Upper lobe of right lung (tissue), 1 donor: ENCODE measurements at regions not wholly inside any gene's neighbourhood (a gene's known extent, or its start where the extent isn't known, plus 50 kb on each side); places are given as distances from the start of the nearest gene placed in this dataset.

Source experiments
- ATAC-seq: fragments of 200-7000 bp; cut with Tn5 transposase; one replicate; pipeline ENCODE4 v1.9.1; 2020; ENCODE audit warnings: mild to moderate bottlenecking, moderate library complexity
- DNase-seq: peaks from one replicate; pipeline ENCODE4 v3.0.0-alpha.2; 2020
- H3K27ac ChIP-seq: fragments of 200-600 bp; one replicate; pipeline ENCODE4 v1.8.0; 2022
- H3K27me3 ChIP-seq: fragments of 200-600 bp; one replicate; pipeline ENCODE4 v1.8.0; 2022; ENCODE audit warnings: mild to moderate bottlenecking
- H3K36me3 ChIP-seq: fragments of 200-600 bp; one replicate; pipeline ENCODE4 v1.8.0; 2022
- H3K4me1 ChIP-seq: fragments of 200-600 bp; one replicate; pipeline ENCODE4 v1.8.0; 2022
- H3K4me3 ChIP-seq: fragments of 200-600 bp; one replicate; pipeline ENCODE4 v1.8.0; 2022; ENCODE audit warnings: mild to moderate bottlenecking
- H3K9me3 ChIP-seq: fragments of 200-600 bp; one replicate; pipeline ENCODE4 v1.8.0; 2022
- intact Hi-C: fragments of 100-400 bp; cut with DNase I; formaldehyde crosslinking; loops from one replicate; pipeline ENCODE4 v1.11.0; 2022
- TF ChIP-seq, protein P1 (sequence below): fragments of 200-600 bp; IDR thresholded peaks from one replicate; pipeline ENCODE4 v1.8.0; 2022; ENCODE audit warnings: antibody characterized with exemption
- donor health status: DM: no; HTN: yes; CAD: no; lungs with severe emphysema.

DNA sequence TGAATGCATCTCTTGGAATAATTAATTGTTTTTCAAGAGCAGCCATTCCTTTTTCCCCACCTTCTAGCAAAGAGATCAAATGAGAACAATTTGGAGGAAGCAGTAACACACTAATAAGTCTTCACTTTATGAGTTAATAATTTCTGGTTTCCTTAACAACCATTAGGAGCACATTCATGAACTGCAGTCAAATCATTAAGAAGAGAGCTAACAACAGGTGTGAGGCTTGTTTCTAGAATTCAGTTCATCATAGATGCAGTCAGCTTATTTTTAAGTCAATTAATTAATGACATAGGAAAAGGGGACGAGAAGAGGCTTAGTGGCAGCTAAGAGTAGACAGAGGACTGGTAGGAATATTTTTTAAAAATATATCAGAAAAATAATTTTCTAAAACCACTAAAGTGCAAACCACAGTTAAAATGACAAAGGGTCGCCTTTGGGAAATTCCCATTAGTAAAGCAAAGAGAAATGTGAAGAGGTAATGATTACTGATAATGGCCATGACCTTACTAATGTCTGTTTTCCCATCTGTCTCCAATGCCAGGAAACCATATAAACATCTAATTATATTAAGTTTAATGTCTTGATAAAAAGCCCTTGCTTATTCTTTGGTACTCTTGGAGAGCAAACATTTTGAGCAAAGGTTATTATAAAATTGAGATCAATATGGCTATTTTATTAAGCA is 184.2 kb downstream of the KCNJ2 start:
- Histone ChIP-seq H3K27ac (no peak overlapping the region), H3K4me3 (no peak overlapping the region), H3K36me3 (no peaks in the 10 kb centered on the region), H3K9me3 (no peaks in the 10 kb centered on the region), H3K4me1 (no peaks in the 10 kb centered on the region), H3K27me3 (no peaks in the 10 kb centered on the region)
- TF ChIP-seq, protein P1, sequence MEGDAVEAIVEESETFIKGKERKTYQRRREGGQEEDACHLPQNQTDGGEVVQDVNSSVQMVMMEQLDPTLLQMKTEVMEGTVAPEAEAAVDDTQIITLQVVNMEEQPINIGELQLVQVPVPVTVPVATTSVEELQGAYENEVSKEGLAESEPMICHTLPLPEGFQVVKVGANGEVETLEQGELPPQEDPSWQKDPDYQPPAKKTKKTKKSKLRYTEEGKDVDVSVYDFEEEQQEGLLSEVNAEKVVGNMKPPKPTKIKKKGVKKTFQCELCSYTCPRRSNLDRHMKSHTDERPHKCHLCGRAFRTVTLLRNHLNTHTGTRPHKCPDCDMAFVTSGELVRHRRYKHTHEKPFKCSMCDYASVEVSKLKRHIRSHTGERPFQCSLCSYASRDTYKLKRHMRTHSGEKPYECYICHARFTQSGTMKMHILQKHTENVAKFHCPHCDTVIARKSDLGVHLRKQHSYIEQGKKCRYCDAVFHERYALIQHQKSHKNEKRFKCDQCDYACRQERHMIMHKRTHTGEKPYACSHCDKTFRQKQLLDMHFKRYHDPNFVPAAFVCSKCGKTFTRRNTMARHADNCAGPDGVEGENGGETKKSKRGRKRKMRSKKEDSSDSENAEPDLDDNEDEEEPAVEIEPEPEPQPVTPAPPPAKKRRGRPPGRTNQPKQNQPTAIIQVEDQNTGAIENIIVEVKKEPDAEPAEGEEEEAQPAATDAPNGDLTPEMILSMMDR, result no peak
- intact Hi-C loops, result no loop called here
- DNase-seq, result no peak
- no peak for ATAC-seq

DNA sequence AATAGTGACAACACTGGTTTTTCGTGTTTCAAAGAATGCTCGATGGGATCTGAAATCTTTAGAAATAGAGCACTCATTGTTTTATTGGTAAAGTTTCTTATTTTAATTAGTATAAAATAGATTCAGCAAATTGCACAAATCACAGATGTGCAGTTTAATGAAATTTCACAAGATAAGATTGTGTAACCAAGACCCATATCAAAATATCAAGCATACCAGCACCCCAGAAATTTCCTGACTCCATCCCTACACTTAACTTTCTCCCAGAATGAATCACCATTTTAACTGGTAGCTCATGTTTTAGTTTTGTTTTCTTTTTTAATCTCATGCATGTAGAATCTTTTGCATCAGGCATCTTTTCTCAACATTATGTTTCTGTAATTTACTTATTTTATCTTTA is 185.9 kb downstream of the KCNJ2 start:
- H3K4me1 ChIP-seq, result no peaks in the 10 kb centered on the region
- H3K4me3 ChIP-seq, result no peak overlapping the region
- no peaks in the 10 kb centered on the region for H3K9me3 ChIP-seq
- H3K27me3 ChIP-seq, result no peaks in the 10 kb centered on the region
- no peak overlapping the region for H3K27ac ChIP-seq
- TF ChIP-seq, protein P1, result no peak
- no peak for DNase-seq
- ATAC-seq, result no peak
- no peaks in the 10 kb centered on the region for H3K36me3 ChIP-seq
- intact Hi-C loops, result no loop called here

DNA sequence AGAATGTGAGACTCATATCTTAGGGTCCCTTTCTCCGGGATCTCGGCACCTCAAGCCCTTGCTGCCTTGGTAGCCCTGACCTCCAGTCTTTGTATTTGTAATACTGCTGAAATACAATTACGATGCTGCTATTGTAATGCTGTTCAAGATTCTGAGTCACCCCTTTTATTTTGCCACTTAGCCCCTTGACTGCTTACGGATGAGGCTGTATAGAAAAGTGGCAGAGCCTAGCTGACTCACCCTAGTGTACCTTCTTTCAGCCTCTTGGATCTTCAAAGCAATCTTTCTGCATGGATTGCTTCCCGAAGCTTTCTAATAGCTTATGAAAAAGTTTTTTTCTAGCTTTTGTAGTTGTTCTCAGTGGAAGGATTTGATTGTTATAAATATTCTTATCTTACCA is 187.9 kb downstream of the KCNJ2 start:
- Histone ChIP-seq H3K36me3 (no peaks in the 10 kb centered on the region), H3K4me1 (no peaks in the 10 kb centered on the region), H3K27ac (no peak overlapping the region), H3K9me3 (no peaks in the 10 kb centered on the region), H3K27me3 (no peaks in the 10 kb centered on the region), H3K4me3 (no peak overlapping the region)
- DNase-seq (no peak), ATAC-seq (no peak)
- intact Hi-C loops, result no loop called here
- TF ChIP-seq, protein P1, result no peak

DNA sequence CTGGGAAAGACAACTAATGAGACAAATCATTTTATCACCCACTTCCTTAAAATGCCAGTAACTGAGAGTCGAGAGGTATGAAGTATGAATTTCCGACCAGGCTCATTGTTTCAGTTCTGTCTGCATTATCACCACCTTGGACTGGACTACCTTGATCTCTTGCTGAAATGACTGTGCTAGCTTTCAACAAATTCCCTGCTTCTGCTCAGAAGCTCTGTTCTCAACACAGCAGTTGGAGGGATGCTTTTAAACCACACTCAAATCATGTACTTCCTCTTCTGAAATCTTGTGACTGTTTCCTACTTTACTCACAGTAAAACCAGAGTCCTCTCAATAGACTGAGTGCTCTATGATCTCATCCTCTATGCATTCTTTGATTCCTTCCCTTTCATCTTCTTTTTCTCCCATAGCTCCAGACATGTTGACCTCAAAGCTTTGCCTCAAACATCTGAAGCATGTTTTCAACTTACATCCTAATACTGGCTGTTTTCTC is 195.8 kb downstream of the KCNJ2 start:
- ATAC-seq (peak; percentile 89), DNase-seq (no peak)
- H3K36me3 ChIP-seq, result no peaks in the 10 kb centered on the region
- H3K4me3 ChIP-seq, result no peak overlapping the region
- H3K9me3 ChIP-seq, result no peaks in the 10 kb centered on the region
- intact Hi-C loops, result no loop called here
- no peaks in the 10 kb centered on the region for H3K27me3 ChIP-seq
- no peaks in the 10 kb centered on the region for H3K4me1 ChIP-seq
- TF ChIP-seq, protein P1, result no peak
- no peak overlapping the region for H3K27ac ChIP-seq

DNA sequence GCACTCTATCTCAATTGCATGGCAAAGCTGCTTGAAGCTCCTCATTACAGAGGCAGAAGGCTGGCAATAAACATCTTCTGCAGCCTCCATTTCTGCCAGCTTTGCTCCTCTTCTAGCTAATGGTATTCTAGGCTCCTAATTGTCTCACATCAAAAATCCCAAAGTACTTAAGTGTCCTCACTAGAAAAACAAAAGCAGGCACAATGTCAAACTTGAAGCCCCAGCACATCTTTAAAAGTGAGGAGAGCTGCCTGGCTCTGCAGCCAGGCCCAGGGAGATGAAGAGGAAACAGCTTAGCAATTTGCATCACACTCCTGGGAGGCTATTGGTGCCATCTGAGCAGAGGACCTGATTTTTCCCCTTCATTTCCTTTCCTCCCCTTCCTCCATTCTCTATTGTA is 197.1 kb downstream of the KCNJ2 start:
- H3K27me3 ChIP-seq, result no peaks in the 10 kb centered on the region
- no peak for ATAC-seq

More for the DNA sequence above, 197.1 kb downstream of the KCNJ2 start:
- Histone ChIP-seq H3K4me3 (no peak overlapping the region), H3K36me3 (no peaks in the 10 kb centered on the region), H3K9me3 (no peaks in the 10 kb centered on the region), H3K27ac (no peak overlapping the region), H3K4me1 (no peaks in the 10 kb centered on the region)
- no peak for DNase-seq
- TF ChIP-seq, protein P1, result no peak
- intact Hi-C loops, result no loop called here
